OCI-LY7 (cell line): ENCODE measurements at regions not wholly inside any gene's neighbourhood (a gene's known extent, or its start where the extent isn't known, plus 50 kb on each side); places are given as distances from the start of the nearest gene placed in this dataset.

ENCODE experiments used
- BruUV-seq: library from RNA; stranded (reverse); fragments of 400-500 nt; replicated peaks from 2 replicates; lab custom pipeline; 2021; lab: Mats Ljungman, UMichigan
- CTCF ChIA-PET: fragments of 300-600 bp; sonication (Branson Sonifier 250); formaldehyde crosslinking; loops from one replicate; lab custom pipeline; 2022; ENCODE audit warnings: antibody characterized with exemption; ENCODE audit not compliant: unreplicated experiment; lab: Charles Lee
- POLR2A ChIA-PET: fragments of 300-600 bp; sonication (Branson Sonifier 250); formaldehyde crosslinking; loops from one replicate; lab custom pipeline; 2022; ENCODE audit warnings: antibody characterized with exemption; lab: Charles Lee
- DNase-seq: peaks from one replicate; pipeline ENCODE4 v3.0.0-alpha.2; 2015; ENCODE audit warnings: low spot score
- H2AFZ ChIP-seq: fragments of 200-600 bp; sonication (generic), shearing (Covaris generic); 2 replicates; pipeline ENCODE4 v1.6.1; 2014; ENCODE audit warnings: mild to moderate bottlenecking, antibody characterized with exemption, low read length, moderate library complexity
- H3K27ac ChIP-seq: fragments of 200-600 bp; sonication (generic); 2 replicates; pipeline ENCODE4 v1.5.1; 2014; ENCODE audit warnings: mixed run types, low read depth, mild to moderate bottlenecking, moderate library complexity, low read length, inconsistent platforms; ENCODE audit not compliant: poor library complexity, severe bottlenecking
- H3K36me3 ChIP-seq: fragments of 200-600 bp; sonication (generic); 2 replicates; pipeline ENCODE4 v1.6.1; 2014; ENCODE audit warnings: mild to moderate bottlenecking, antibody characterized with exemption, low read length, moderate library complexity, mixed read lengths; ENCODE audit not compliant: insufficient read depth
- H3K4me1 ChIP-seq: fragments of 200-600 bp; sonication (generic); 2 replicates; pipeline ENCODE4 v1.5.1; 2014; ENCODE audit warnings: mild to moderate bottlenecking, low read length; ENCODE audit not compliant: insufficient read depth, poor library complexity, severe bottlenecking
- H3K4me2 ChIP-seq: fragments of 200-600 bp; sonication (generic); 2 replicates; pipeline ENCODE4 v1.6.1; 2014; ENCODE audit warnings: mild to moderate bottlenecking, low read length
- H3K4me3 ChIP-seq: fragments of 200-600 bp; sonication (generic); 2 replicates; pipeline ENCODE4 v1.5.1; 2014; ENCODE audit warnings: mild to moderate bottlenecking, low read depth, low read length; ENCODE audit not compliant: poor library complexity, severe bottlenecking
- H3K79me2 ChIP-seq: fragments of 200-600 bp; sonication (generic); 2 replicates; pipeline ENCODE4 v1.6.1; 2016; ENCODE audit warnings: low read depth, mild to moderate bottlenecking, low read length, moderate library complexity, mixed read lengths; ENCODE audit not compliant: insufficient read depth
- H3K9me2 ChIP-seq: fragments of 200-600 bp; sonication (generic); 2 replicates; pipeline ENCODE4 v1.6.1; 2016; ENCODE audit warnings: mild to moderate bottlenecking, low read length, mixed read lengths; ENCODE audit not compliant: insufficient read depth
- H3K9me3 ChIP-seq: fragments of 200-600 bp; sonication (generic); 2 replicates; pipeline ENCODE4 v1.6.1; 2014; ENCODE audit warnings: mild to moderate bottlenecking, mixed run types, low read length, mixed read lengths
- H4K20me1 ChIP-seq: fragments of 200-600 bp; sonication (generic); 2 replicates; pipeline ENCODE4 v1.6.1; 2014; ENCODE audit warnings: mild to moderate bottlenecking, antibody characterized with exemption, low read length, moderate library complexity, mixed read lengths; ENCODE audit not compliant: insufficient read depth
- EZH2phosphoT487 ChIP-seq: fragments of 200-600 bp; sonication (generic); IDR thresholded peaks from 2 replicates; pipeline ENCODE4 v1.6.1; 2018; ENCODE audit warnings: low read depth, borderline replicate concordance, mild to moderate bottlenecking, mixed run types, antibody characterized with exemption, low read length, moderate library complexity, mixed read lengths
- intact Hi-C: fragments of 100-400 bp; cut with micrococcal nuclease; formaldehyde crosslinking; loops from one replicate; pipeline ENCODE4 v1.10.0; 2022; ENCODE audit not compliant: unreplicated experiment
- TF ChIP-seq, protein P1 (sequence below): fragments of 200-600 bp; sonication (generic); conservative IDR thresholded peaks from 2 replicates; pipeline ENCODE4 v1.5.1; 2014; ENCODE audit warnings: mild to moderate bottlenecking, antibody characterized with exemption, low read length, moderate library complexity, mixed read lengths

DNA sequence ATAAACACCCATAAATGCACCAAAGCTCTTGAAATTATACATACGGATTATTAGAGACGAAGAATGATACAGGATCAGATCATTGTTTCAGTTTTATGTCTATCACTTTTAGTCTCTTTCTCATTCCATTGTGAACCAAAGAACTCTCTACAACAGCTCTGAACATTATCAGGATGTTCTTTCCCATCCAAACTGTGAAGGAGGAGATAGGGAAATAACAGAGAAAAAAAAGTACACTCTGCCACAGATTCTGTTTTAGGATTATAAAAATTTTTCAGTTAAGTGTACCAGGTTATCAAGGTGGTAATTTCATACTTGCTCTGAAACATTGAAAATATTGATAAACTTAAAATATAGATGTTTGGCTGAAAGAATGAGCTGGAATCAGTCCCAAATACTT, 270.9 kb downstream of the MZT1 start:
- no peaks in the 10 kb centered on the region for H3K9me2 ChIP-seq
- H3K4me3 ChIP-seq = no peak overlapping the region
- CTCF ChIA-PET = no interaction called here
- H3K27ac ChIP-seq = no peak overlapping the region
- no peaks in the 10 kb centered on the region for H3K79me2 ChIP-seq
- BruUV-seq = no TSS peak
- H3K9me3 ChIP-seq = no peaks in the 10 kb centered on the region
- no peak for DNase-seq
- intact Hi-C loops = no loop called here
- no peaks in the 10 kb centered on the region for H3K4me1 ChIP-seq
- H2AFZ ChIP-seq = no peak overlapping the region
- no peak for TF ChIP-seq EZH2phosphoT487
- TF ChIP-seq, protein P1, sequence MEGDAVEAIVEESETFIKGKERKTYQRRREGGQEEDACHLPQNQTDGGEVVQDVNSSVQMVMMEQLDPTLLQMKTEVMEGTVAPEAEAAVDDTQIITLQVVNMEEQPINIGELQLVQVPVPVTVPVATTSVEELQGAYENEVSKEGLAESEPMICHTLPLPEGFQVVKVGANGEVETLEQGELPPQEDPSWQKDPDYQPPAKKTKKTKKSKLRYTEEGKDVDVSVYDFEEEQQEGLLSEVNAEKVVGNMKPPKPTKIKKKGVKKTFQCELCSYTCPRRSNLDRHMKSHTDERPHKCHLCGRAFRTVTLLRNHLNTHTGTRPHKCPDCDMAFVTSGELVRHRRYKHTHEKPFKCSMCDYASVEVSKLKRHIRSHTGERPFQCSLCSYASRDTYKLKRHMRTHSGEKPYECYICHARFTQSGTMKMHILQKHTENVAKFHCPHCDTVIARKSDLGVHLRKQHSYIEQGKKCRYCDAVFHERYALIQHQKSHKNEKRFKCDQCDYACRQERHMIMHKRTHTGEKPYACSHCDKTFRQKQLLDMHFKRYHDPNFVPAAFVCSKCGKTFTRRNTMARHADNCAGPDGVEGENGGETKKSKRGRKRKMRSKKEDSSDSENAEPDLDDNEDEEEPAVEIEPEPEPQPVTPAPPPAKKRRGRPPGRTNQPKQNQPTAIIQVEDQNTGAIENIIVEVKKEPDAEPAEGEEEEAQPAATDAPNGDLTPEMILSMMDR = no peak
- no peaks in the 10 kb centered on the region for H4K20me1 ChIP-seq
- H3K36me3 ChIP-seq = no peaks in the 10 kb centered on the region
- POLR2A ChIA-PET = no interaction called here
- no peak overlapping the region for H3K4me2 ChIP-seq

DNA sequence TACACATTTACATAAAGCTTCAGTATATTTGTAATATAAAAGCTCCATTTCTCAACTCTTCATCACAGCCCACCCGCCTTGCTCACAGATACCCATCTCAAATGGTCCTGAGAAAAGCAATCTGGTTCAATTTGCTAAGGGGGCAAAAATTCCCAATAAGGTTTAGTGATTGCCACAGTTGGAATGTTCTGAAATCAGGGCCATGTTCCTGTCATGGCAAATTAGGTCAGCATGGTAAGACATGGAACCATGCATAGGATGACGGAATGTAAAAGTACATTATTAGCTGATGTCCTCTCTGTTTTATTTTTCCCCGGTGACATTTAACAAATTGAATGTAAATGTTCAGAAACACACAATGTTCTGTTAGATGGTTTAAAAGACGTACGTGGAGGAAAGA, 274.3 kb downstream of the MZT1 start:
- no TSS peak for BruUV-seq
- H3K36me3 ChIP-seq = no peaks in the 10 kb centered on the region
- H3K27ac ChIP-seq = no peak overlapping the region
- POLR2A ChIA-PET = no interaction called here
- H3K79me2 ChIP-seq = no peaks in the 10 kb centered on the region
- H3K9me3 ChIP-seq = no peaks in the 10 kb centered on the region
- H3K4me2 ChIP-seq = no peak overlapping the region
- CTCF ChIA-PET = no interaction called here
- no peaks in the 10 kb centered on the region for H3K9me2 ChIP-seq
- no peak overlapping the region for H2AFZ ChIP-seq
- no peak for TF ChIP-seq EZH2phosphoT487
- TF ChIP-seq, protein P1 = no peak
- no peaks in the 10 kb centered on the region for H3K4me1 ChIP-seq
- DNase-seq = no peak
- H3K4me3 ChIP-seq = no peak overlapping the region
- no peaks in the 10 kb centered on the region for H4K20me1 ChIP-seq
- intact Hi-C loops = no loop called here

DNA sequence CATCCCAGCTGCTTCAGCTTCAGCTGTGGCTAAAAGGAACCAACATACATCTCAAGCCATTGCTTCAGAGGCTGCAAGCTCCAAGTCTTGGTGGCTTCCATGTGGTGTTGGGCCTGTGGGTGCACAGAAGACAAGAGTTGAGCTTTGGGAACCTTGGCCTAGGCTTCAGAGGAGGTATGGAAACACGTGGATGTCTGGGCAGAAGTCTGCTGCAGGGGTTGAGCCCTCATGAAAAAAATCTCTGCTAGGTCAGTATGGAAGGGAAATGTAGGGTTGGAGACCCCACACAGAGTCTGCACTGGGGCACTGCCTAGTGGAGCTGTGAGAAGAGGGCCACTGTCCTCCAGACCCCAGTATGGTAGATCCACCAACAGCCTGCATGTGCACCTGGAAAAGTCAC, 279.3 kb downstream of the MZT1 start:
- POLR2A ChIA-PET = interaction anchor here (0.8 kb wide), 1 partner anchor 22 kb away, joined by 3 read pairs; no protein-coding TSS in a partner anchor
- no peak overlapping the region for H3K4me2 ChIP-seq
- intact Hi-C loops = no loop called here
- H3K27ac ChIP-seq = no peak overlapping the region
- no peaks in the 10 kb centered on the region for H3K79me2 ChIP-seq
- H3K4me1 ChIP-seq = no peaks in the 10 kb centered on the region
- DNase-seq = no peak
- CTCF ChIA-PET = no interaction called here
- TF ChIP-seq, protein P1 = no peak
- H3K4me3 ChIP-seq = no peak overlapping the region
- no peak overlapping the region for H2AFZ ChIP-seq
- H3K9me2 ChIP-seq = no peaks in the 10 kb centered on the region
- no peaks in the 10 kb centered on the region for H3K9me3 ChIP-seq
- no TSS peak for BruUV-seq
- no peaks in the 10 kb centered on the region for H3K36me3 ChIP-seq
- no peaks in the 10 kb centered on the region for H4K20me1 ChIP-seq
